Activated effector memory CD4-positive, alpha-beta T cell treated with anti-CD3 and anti-CD28 coated beads, Interleukin-2, amount 50 U/mL, for 16 hours (primary cell): ENCODE measurements at regions not wholly inside any gene's neighbourhood (a gene's known extent, or its start where the extent isn't known, plus 50 kb on each side); places are given as distances from the start of the nearest gene placed in this dataset.

Experiments used
- DNase-seq: peaks from one replicate; pipeline ENCODE4 v3.0.0-alpha.2; 2020

DNA sequence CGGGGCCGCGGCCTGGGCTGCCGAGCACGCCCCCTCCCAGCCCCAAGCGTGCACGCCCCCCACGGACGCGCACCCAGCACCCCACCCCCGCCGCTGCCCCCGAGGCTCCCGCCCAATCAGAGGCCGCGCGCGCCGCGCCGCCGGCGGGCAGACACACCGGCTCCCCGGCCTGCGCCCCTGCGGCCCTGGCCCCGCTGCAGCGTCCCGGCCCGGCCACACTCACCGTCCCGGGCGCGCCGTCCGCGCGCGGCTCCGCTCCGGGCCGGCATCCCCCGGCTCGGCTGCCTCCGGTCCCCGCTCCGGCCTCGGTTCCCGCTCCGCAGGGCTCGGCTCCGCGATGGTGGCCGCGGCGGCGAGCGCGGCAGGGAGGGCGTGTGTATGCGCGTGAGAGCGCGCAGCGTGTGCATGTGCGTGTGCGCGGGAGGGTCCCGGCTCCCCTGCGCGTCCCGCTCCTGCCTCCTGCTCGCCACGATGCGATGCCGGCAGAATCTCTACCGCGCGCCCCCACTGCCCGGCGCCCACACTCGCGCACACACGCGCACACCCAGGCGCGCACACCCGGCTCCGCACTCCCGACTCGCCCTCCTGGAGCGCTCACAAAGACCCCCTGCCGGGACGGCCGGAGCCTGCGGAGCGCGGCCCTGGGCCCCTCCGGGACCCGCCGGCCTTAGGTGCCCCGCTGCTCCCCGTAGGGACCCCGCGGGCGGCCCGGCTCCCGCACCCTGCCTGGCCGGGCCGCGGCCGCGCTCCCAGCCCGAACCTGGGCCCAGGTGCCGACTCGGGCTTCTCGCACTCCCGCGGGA lies 186.5 kb upstream of the LINGO1 start:
- DNase-seq, result no peak

DNA sequence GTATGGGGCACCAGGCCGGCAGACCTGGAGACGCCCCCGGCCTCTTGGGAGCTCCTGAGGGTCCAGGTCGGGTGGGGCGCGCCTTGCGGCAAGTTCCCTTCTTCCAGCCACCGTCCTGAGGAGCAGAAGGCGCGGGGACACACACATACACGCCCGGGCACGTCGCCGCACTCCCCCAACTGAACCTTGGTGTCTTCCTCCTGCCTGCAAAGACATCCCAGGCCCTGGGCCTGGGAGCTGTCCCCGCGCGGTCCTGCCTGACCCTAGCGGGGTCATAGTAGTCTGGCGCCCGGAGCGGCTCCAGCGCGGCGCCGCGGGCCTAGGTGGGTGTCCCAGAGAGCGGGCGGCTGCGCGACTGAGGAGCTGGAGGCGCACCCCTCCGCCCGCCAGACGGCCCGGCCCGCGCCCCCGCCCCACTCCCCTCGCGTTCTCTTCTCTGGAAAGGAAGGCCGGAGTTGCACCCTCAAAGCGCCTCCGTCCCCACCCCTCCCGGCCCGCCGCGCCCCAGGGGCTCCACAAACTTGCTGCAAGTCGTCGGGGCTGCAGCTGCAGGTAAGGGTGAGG lies 185.9 kb upstream of the LINGO1 start:
- DNase-seq, result no peak

DNA sequence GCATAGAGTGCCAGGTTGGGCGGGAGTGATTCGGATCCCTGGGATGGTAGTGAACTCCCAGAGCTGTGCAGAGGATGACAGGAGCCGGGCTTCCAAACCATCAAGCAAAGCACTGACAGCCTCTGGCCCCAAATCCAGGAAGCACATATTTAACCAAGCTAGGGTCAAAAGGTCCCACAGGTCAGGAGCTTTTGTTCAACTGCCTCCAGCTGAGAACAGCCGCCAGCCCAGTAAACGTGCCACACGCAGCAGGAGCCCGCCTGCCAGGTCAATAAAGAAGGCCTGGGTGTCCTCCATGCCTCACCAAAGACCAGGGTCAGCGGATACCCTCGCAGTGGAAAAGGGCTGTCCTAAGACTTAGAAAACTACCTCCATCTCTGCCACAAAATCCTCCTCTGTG lies 184.7 kb upstream of the LINGO1 start:
- DNase-seq, result no peak

DNA sequence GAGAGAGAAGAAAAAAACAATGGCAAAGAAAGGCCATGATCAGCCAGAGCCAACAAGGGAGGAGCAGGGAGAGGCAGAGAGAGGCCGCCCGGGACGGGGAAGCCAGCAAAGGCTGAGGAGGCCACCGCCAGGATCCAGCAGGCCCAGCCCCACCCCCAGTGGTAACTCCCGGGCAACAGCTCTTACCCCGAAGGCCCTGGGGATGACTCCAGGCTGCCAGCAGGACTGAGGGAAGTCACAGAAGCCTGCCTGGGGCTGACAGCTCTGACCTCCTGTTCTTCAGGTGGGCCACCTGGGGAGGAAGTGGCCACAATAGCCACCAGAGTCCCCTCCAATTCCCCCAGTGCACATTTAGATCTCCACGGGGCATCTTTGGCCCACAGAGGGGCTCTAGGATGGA lies 184.3 kb upstream of the LINGO1 start:
- no peak for DNase-seq

DNA sequence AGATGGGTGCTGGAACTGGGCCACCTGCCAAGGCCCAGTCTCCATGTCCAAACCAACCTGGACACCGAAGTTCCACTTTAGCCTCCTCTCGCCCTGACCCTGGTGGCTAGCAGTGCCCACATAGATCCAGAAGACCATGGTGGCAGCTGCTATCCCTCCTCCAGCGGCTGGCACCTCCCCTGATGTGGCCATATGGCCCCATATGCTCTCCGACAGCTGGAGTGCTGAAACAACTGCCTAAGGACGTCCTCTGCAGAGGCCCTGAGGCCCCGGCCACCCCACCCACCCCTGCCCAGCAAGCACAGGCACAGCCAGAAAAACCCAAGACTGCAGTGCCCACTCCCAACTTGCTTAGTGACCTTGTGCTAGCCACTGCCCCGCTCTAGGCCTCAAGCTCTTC lies 182.3 kb upstream of the LINGO1 start:
- no peak for DNase-seq

DNA sequence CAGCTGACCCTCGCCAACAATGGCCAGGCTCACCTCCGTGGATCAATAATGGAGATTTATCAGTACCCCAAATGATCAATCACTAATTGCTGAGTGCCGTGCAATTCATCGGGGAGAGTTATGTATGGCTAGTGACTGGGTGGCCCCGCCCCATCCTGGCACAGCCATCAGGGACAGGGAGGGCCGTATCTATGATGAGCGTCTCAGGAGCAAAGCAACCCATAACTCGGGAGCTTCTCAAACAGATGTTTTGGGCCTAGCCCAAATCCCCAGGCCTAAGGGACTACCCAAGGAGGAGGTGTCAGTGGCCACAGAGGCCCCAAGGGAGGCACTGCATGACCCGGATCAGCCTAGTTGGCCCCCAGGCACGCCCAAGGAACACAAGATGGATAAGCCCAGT lies 180.0 kb upstream of the LINGO1 start:
- no peak for DNase-seq

DNA sequence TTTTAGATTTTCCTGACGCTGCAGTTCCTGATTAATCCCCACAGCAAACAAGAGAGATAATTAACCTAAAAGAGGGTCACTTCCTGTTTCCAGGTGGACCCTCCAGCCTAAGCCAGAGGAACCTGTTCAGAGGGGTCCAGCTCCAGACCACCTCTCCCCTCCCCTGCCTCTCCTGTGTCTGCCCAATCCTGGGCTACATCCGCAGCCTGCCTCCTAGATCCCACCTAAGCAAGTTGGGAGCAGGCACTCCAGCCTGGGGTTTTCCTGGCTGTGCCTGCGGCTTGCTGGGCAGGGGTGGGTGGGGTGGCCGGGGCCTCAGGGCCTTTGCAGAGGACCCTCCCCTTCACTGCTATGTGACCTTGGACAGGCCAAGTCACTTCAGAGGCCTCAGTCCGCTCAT lies 178.6 kb upstream of the LINGO1 start:
- no peak for DNase-seq

DNA sequence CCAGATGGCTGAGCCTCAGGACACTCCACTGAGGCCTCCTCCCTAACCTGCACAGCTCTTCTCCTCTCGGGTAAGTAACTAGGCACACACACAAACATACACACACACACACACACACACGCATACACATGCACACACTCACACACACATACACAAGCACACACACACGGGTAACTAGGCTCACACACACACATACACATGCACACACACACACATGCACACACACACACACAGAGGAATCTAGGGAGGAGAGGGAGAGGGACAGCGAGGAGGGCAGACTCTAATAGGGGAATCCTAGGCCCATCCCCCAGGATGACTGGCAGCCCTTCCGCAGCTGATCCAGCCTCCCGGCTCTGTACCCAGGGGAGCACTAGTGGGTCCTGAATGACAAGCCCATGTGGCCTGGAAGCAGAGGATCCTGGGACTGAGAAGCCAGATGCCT lies 177.4 kb upstream of the LINGO1 start:
- DNase-seq, result no peak

DNA sequence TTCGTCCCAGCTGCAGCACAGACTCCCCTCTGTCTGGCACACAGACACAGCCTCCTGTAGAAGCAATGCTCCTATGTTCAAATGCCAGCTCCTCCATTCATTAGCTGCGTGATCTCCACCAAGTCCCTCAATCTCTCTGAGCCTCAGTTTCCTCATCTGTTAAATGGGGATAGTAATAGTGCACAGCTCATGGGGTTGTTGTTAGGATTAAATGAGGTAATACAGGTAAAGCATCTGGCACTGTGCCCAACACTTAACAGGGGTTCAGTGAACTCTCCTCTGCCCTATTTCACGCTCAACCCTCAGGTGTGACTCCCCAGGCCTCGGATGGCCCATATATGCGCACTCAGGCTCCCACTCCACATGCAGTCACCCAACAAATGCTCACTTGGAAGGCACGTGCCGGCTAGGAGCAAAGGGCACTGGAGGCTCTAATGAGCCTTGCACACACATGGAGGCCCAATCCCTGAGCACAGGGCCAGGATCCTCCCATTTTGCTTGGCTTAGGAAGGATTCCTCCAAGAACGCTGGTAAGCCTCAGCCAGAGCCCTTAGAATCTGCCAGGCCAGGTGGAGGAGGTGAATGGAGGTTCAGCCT lies 176.0 kb upstream of the LINGO1 start:
- DNase-seq, result no peak

DNA sequence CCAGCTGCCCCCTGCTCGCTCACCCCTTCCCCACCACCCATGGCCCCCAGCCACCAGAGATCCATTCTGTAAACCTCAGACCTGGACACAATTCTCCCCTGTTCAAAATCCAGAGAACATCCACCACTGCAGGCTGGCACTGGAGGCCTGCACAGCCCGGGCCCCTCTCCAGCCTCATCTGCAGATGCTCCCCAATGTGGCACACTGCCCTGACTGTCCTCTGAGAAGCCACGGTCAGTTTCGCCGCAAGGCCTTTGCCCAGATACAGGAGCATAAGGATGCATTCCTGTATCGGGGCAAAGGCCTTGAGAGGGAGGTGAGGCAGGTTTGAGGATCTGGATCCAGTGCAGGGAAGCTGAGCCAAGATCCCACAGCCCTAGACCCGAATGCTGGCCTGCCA lies 175.4 kb upstream of the LINGO1 start:
- no peak for DNase-seq

DNA sequence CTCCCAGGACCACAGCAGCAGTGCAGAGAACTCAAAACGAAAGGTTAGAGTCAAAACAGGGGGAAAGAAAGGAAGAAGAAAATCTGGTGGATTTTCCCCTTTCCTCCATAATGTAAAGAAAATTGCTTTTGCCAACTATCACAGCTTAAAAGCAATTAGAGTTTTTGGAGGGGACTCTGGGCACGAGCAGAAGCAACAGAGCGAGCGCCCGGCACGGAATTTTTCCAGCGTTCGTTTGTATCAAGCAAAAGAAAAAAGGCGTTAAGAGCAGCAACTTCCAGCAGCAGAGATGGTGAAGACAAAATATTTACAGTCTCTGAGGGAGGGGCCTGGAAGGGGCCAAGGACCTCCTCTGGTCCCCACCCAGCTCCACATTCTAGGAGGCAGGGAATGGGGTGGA lies 174.9 kb upstream of the LINGO1 start:
- no peak for DNase-seq

DNA sequence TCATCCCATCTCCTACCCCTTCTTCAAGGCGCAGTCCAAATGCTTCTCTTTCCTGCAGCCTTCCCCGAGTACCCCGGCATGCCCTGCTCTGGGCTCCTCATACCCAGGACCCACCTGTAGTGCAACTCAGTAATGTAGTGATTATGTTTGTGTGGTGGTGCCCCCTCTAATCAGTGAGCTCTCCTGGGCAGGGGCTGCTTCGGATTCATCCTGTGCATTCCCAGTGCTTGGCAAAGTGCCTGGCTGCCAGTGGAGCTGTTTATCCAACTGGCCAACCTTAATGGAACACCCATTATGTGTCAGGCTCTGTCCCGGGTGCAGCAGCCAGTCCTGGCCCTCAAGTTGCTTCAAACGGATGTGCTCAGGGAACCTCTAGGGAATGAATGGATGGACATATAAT lies 174.4 kb upstream of the LINGO1 start:
- no peak for DNase-seq

DNA sequence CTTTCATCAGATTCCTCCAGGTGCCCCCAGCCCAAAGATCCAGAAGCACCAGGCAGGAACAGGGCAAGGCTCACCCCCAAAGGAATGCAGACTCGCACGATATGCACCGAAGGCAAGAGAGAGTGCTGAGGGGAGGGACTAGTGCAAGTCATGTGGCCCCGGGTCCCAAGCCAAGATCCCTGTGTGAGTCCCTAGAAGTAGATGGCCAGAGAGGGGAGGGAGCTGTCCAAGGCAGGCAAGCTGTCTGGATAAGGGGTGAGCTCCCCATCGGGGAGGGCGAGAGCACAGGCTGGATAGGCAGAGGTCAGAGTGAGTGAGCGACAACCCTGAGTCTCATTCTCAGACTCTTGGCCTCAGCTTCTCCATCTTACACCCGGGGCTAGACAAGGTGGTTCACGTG lies 171.5 kb upstream of the LINGO1 start:
- no peak for DNase-seq

DNA sequence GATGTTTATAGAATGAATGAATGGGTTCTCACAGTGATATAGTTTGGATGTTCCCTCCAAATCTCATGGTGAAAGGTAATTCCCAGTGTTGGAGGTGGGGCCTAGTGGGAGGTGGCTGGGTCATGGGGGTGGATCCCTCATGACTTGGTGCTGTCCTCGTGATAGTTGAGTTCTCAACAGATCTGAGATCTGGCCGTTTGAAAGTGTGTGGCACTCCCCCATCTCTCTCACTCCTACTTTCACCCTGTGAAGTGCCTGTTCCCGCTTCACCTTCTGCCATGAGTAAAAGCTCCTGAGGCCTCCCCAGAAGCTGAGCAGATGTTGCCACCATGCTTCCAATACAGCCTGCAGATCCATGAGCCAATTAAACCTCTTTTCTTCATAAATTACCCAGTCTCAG lies 170.8 kb upstream of the LINGO1 start:
- DNase-seq, result no peak

DNA sequence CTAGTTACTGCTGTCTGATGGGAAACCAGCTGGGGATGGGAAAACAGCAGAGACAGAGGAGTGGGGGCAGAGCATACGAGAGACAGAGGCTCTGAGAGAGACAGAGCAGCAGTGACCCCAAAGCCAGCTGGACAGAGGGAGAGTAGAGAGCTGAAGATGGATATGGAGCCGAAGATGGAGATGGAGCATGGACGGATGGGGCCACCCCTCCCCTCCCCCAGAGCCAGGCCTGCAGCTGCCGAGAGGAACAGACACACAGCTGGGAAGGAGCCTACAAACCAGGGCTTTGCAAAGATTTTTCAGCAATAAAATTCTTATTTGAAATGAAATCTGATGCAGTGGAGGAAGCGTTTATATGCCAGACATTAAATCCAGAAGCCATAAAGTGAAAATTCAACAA lies 167.6 kb upstream of the LINGO1 start:
- DNase-seq, result no peak

DNA sequence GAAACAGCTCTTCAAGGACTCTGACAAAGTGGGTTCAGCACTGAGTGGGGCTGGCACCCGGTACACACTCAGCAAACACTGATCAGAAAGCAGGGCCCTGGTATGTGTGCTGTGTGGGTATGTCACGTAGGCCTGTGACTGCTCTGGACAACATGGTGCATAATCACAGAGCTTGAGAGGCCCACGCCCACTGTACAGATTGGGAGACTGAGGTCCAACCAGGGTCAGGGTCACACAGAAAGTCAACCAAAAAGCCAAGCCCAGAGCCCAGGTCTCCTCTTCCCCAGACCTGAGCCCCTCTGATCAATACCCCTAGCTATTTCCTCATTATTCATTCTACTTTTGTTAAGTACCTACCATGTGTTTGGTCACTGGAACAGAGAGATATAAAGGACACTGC lies 166.1 kb upstream of the LINGO1 start:
- DNase-seq, result no peak

DNA sequence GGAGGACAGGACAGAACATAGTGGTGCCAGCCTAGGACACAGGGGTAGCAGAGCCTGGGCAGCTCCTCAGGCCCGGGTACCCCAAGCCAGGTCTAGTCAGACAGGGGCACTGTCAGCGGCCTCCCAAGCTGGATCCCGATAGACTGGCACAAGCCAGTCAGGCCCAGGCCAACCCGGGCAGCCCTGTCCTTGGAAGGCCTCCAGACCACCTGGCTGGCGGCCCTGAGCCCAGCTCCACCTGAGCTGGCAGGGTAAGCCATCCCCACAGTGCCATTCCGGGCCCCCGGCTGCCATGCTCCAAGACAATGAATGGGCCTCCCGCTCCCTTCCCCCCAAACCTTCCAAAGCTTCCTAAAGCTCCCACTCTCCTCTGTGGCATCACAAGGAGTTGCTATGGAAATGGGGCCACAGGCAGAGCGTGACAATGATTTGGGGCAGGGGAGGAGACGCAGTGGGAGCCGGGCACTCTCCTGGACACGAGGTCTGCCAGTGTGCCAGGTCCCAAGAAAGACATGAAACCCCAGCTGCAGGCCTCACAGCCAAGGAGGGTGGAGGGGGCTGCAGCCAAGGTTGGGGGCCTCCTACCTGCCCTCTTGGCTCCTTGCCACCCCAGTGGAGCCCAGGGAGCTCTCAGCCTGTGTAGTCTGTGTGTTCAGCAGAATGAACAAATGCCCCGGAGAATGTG lies 165.6 kb upstream of the LINGO1 start:
- DNase-seq, result no peak

DNA sequence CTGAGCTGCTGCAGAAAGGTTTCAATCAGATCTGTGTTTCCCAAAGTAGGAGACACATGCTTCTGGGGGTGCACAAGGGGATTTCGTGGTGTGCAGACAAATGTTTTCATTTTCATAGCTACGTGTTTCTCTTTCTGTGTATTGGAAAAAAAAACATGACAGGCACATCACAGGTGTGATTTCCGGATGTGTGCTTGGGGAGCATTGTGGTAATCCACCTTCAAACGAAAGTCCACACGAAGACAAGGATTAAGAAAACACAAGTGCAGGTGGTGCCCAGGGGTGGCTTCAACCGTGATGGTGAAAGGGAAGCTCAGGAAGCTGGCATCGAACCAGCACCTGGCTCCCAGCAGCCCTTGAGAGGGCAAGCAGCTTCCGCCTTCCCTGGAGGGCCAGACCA lies 164.6 kb upstream of the LINGO1 start:
- no peak for DNase-seq

DNA sequence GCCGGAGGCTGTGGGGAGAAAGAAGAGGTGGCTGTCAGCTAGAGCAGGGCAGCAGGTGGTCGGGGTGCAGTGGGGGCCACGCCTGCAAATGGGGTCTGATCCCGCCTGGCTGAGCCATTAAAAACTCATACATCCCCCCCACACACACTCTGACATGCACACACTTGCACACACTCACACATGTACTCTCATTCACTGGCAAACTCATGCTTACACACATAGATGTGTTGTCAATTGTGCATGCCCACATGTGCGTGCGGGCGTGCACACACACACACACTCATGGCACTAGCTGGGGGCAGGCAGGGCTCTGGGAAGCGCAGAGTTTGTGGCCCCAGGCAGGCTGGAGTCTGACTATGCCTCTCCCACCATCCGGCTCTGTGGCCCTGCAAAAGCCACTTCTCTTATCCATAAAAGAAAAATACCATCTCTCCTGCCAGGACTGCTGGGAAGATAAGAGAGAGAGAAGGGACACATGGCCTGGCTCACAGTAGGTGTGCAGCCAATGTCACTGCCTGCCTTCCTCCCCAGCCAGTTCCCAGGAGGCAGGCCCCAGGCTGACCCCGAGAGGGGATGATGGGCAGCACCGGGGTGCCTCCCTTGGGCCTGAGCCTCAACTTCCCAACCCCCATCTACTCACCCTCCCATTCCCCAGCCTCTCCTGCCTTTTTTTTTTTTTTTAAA lies 163.5 kb upstream of the LINGO1 start:
- no peak for DNase-seq

DNA sequence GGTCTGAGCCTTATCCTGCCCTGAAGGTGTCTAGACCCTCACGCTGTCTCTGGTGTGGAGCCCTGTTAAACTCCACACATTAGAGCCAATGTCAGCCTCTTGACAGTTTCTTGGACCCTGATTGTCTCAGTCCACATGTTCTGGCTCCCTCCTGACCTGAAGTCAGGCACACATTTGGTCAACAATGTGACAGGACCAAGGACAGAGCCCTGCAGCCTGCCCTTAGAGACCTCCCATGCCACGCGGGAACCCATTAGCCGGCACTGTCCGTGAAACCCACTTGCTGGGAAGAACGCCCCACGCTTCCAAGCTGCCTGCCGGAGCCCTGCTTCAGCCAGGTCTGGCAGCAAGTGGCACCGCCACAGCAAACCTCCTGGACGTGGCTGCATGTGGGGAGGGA lies 162.7 kb upstream of the LINGO1 start:
- no peak for DNase-seq

DNA sequence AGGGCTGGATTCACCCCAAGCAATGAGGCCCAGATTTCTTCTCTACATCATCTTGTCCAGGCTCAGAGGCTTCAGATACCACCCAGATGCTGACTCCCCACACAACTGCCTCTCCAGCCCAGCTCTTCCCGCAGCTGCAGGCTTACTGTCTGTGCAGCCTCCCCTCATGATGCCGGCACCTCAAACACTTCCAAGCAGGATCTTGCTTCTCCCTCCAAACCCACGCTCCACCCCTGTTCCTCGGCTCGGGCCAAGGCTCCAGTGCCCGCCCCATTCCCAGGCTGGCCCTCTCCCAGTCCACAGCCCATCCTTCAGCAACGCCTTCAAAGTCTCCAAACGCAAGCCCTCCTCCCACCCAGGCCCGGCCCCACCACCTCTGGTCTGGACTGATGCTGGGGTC lies 159.2 kb upstream of the LINGO1 start:
- DNase-seq, result no peak

DNA sequence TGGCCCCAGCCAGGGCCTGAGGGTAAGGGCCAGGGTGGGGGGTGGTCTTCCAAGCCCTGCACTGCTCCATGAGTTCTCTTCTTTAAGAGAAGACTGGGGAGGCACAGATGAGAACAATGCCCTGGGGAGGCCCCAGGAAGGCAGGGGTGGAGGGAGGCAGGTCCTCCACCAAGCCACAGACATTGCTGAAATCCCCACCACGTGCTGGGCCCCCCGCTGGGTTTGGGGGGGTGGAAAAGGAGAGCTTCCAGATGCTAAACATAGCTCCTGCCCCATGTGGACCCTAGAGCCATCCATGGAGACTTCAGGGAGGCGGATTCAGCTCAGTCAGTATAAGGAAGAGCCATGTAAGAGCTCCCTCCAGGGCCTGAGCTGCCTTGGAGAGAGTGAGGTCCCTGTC lies 157.8 kb upstream of the LINGO1 start:
- DNase-seq, result no peak

DNA sequence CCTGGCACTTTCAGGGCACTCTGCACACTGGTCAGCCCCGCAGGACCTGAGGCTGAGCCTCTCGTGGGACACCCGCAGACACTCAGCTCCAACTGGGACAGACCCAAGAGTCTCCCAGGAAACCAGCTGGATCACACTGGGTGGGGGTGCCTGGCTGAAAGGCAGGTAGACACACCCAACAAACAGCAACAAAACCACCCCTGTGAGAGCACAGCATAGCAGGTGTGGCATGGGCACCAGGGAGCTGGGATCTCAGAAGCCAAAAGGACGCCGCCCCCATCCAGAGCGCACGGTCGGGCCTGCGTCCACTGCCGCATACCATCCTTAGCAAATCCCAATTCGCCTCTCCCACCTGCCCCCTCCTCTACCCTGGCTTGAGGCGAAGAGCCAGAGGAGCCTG lies 154.2 kb upstream of the LINGO1 start:
- DNase-seq, result no peak
